ENCODE measurements at regions not wholly inside any gene's neighbourhood (a gene's known extent, or its start where the extent isn't known, plus 50 kb on each side); places are given as distances from the start of the nearest gene placed in this dataset.
"Not testable (repeated sequence)": the region's sequence is repeated elsewhere in the genome, so short reads cannot be mapped to it uniquely, and the experiment has no call there.

- DNase-seq, result no peak
These were observed 696.8 kb upstream of the SOX9 start for GRCh38 chr17:71423871-71424546.

- DNase-seq, result no peak
These were observed 693.0 kb upstream of the SOX9 start for GRCh38 chr17:71427801-71428200.

- no peak for DNase-seq
These were observed 691.9 kb upstream of the SOX9 start for GRCh38 chr17:71428897-71429296.

GRCh38 chr17:71430281-71430680 is 690.5 kb upstream of the SOX9 start:
- DNase-seq, result no peak

- DNase-seq, result no peak
These were observed 689.7 kb upstream of the SOX9 start for GRCh38 chr17:71431146-71431545.

GRCh38 chr17:71432378-71433315 is 688.2 kb upstream of the SOX9 start:
- no peak for DNase-seq

GRCh38 chr17:71434716-71435115 is 686.1 kb upstream of the SOX9 start:
- no peak for DNase-seq

GRCh38 chr17:71436479-71436878 is 684.3 kb upstream of the SOX9 start:
- DNase-seq, result no peak

GRCh38 chr17:71437166-71437565 is 683.7 kb upstream of the SOX9 start:
- no peak for DNase-seq

GRCh38 chr17:71438631-71439146 is 682.1 kb upstream of the SOX9 start:
- no peak for DNase-seq

GRCh38 chr17:71440513-71440912 is 680.3 kb upstream of the SOX9 start:
- DNase-seq, result no peak

GRCh38 chr17:71441098-71441497 is 679.7 kb upstream of the SOX9 start:
- DNase-seq, result no peak

GRCh38 chr17:71444078-71444477 is 676.7 kb upstream of the SOX9 start:
- DNase-seq, result no peak

GRCh38 chr17:71446645-71447437 is 674.0 kb upstream of the SOX9 start:
- no peak for DNase-seq

GRCh38 chr17:71447644-71448043 is 673.2 kb upstream of the SOX9 start:
- DNase-seq, result no peak

- not testable (repeated sequence) for DNase-seq
These were observed 670.2 kb upstream of the SOX9 start for GRCh38 chr17:71450657-71451056.

- no peak for DNase-seq
These were observed 666.9 kb upstream of the SOX9 start for GRCh38 chr17:71453876-71454422.

GRCh38 chr17:71455219-71455618 is 665.6 kb upstream of the SOX9 start:
- no peak for DNase-seq

GRCh38 chr17:71458322-71458721 is 662.5 kb upstream of the SOX9 start:
- DNase-seq, result no peak

GRCh38 chr17:71460943-71461342 is 659.9 kb upstream of the SOX9 start:
- DNase-seq, result no peak

- no peak for DNase-seq
These were observed 659.2 kb upstream of the SOX9 start for GRCh38 chr17:71461498-71462169.

- DNase-seq, result no peak
These were observed 656.6 kb upstream of the SOX9 start for GRCh38 chr17:71464241-71464640.
